HG03064 (cell line): ENCODE measurements at regions not wholly inside any gene's neighbourhood (a gene's known extent, or its start where the extent isn't known, plus 50 kb on each side); places are given as distances from the start of the nearest gene placed in this dataset.
"Not testable (repeated sequence)": the region's sequence is repeated elsewhere in the genome, so short reads cannot be mapped to it uniquely, and the experiment has no call there.

ENCODE experiments used
- ATAC-seq: cut with Tn5 transposase; IDR thresholded peaks from one replicate; pipeline ENCODE4 v1.9.1; 2021; ENCODE audit warnings: low read depth; ENCODE audit not compliant: unreplicated experiment

- ATAC-seq = no peak
Observed at GRCh38 chr3:34884007-34884406, 755.3 kb upstream of the ARPP21 start.

GRCh38 chr3:34886443-34886842, 752.9 kb upstream of the ARPP21 start:
- ATAC-seq = no peak

- no peak for ATAC-seq
Observed at GRCh38 chr3:34889641-34890040, 749.7 kb upstream of the ARPP21 start.

- ATAC-seq = no peak
Observed at GRCh38 chr3:34890247-34890646, 749.1 kb upstream of the ARPP21 start.

GRCh38 chr3:34891941-34892340, 747.4 kb upstream of the ARPP21 start:
- ATAC-seq = no peak

GRCh38 chr3:34895841-34896240, 743.5 kb upstream of the ARPP21 start:
- no peak for ATAC-seq

GRCh38 chr3:34909679-34910078, 729.6 kb upstream of the ARPP21 start:
- not testable (repeated sequence) for ATAC-seq

GRCh38 chr3:34919025-34919424, 720.3 kb upstream of the ARPP21 start:
- no peak for ATAC-seq

GRCh38 chr3:34920806-34921205, 718.5 kb upstream of the ARPP21 start:
- no peak for ATAC-seq

- ATAC-seq = no peak
Observed at GRCh38 chr3:34924961-34925360, 714.4 kb upstream of the ARPP21 start.

GRCh38 chr3:34925851-34926250, 713.5 kb upstream of the ARPP21 start:
- ATAC-seq = no peak

GRCh38 chr3:34929036-34929435, 710.3 kb upstream of the ARPP21 start:
- ATAC-seq = no peak

- no peak for ATAC-seq
Observed at GRCh38 chr3:34934660-34935059, 704.7 kb upstream of the ARPP21 start.

- no peak for ATAC-seq
Observed at GRCh38 chr3:34938784-34939183, 700.5 kb upstream of the ARPP21 start.

GRCh38 chr3:34942256-34942655, 697.1 kb upstream of the ARPP21 start:
- ATAC-seq = no peak

- no peak for ATAC-seq
Observed at GRCh38 chr3:34947834-34948233, 691.5 kb upstream of the ARPP21 start.

- no peak for ATAC-seq
Observed at GRCh38 chr3:34948517-34948916, 690.8 kb upstream of the ARPP21 start.

GRCh38 chr3:34955680-34956079, 683.6 kb upstream of the ARPP21 start:
- no peak for ATAC-seq

- no peak for ATAC-seq
Observed at GRCh38 chr3:34956511-34956910, 682.8 kb upstream of the ARPP21 start.

- no peak for ATAC-seq
Observed at GRCh38 chr3:34957677-34958076, 681.6 kb upstream of the ARPP21 start.

GRCh38 chr3:34969513-34969912, 669.8 kb upstream of the ARPP21 start:
- no peak for ATAC-seq

- no peak for ATAC-seq
Observed at GRCh38 chr3:34972481-34972880, 666.8 kb upstream of the ARPP21 start.

- ATAC-seq = no peak
Observed at GRCh38 chr3:34973586-34973985, 665.7 kb upstream of the ARPP21 start.
